Superior temporal gyrus (tissue), 1 donor: ENCODE measurements at regions not wholly inside any gene's neighbourhood (a gene's known extent, or its start where the extent isn't known, plus 50 kb on each side); places are given as distances from the start of the nearest gene placed in this dataset.
A peak's percentile ranks its signal among the peaks of the same experiment; 100 is the strongest.
"Not testable (repeated sequence)": the region's sequence is repeated elsewhere in the genome, so short reads cannot be mapped to it uniquely, and the experiment has no call there.

ENCODE experiments used
- DNase-seq: peaks from one replicate; pipeline ENCODE4 v3.0.0-alpha.2; 2016; ENCODE audit errors: extremely low spot score

- not testable (repeated sequence) for DNase-seq
Measured at GRCh38 chr1:234824836-234825235, 214.9 kb upstream of the IRF2BP2 start.

- no peak for DNase-seq
Measured at GRCh38 chr1:234823191-234824176, 213.5 kb upstream of the IRF2BP2 start.

- no peak for DNase-seq
Measured at GRCh38 chr1:234821840-234822239, 211.9 kb upstream of the IRF2BP2 start.

- DNase-seq, result no peak
Measured at GRCh38 chr1:234820597-234820996, 210.6 kb upstream of the IRF2BP2 start.

GRCh38 chr1:234819845-234820244 is 209.9 kb upstream of the IRF2BP2 start:
- not testable (repeated sequence) for DNase-seq

- not testable (repeated sequence) for DNase-seq
Measured at GRCh38 chr1:234818040-234818387, 208.0 kb upstream of the IRF2BP2 start.

GRCh38 chr1:234817313-234818039 is 207.5 kb upstream of the IRF2BP2 start:
- DNase-seq, result not testable (repeated sequence)

GRCh38 chr1:234816864-234817263 is 206.9 kb upstream of the IRF2BP2 start:
- not testable (repeated sequence) for DNase-seq

- DNase-seq, result peak; percentile 29
Measured at GRCh38 chr1:234816186-234816851, 206.3 kb upstream of the IRF2BP2 start.

GRCh38 chr1:234815295-234815815 is 205.4 kb upstream of the IRF2BP2 start:
- not testable (repeated sequence) for DNase-seq

GRCh38 chr1:234814235-234814634 is 204.3 kb upstream of the IRF2BP2 start:
- DNase-seq, result not testable (repeated sequence)

GRCh38 chr1:234811824-234812223 is 201.8 kb upstream of the IRF2BP2 start:
- not testable (repeated sequence) for DNase-seq

- DNase-seq, result not testable (repeated sequence)
Measured at GRCh38 chr1:234810726-234811125, 200.7 kb upstream of the IRF2BP2 start.

- not testable (repeated sequence) for DNase-seq
Measured at GRCh38 chr1:234809854-234810245, 199.9 kb upstream of the IRF2BP2 start.

GRCh38 chr1:234808943-234809853 is 199.2 kb upstream of the IRF2BP2 start:
- not testable (repeated sequence) for DNase-seq

- not testable (repeated sequence) for DNase-seq
Measured at GRCh38 chr1:234808459-234808858, 198.5 kb upstream of the IRF2BP2 start.

GRCh38 chr1:234807705-234808104 is 197.7 kb upstream of the IRF2BP2 start:
- DNase-seq, result not testable (repeated sequence)

- not testable (repeated sequence) for DNase-seq
Measured at GRCh38 chr1:234802586-234802985, 192.6 kb upstream of the IRF2BP2 start.

GRCh38 chr1:234801636-234802035 is 191.7 kb upstream of the IRF2BP2 start:
- not testable (repeated sequence) for DNase-seq

- not testable (repeated sequence) for DNase-seq
Measured at GRCh38 chr1:234801147-234801546, 191.2 kb upstream of the IRF2BP2 start.

- not testable (repeated sequence) for DNase-seq
Measured at GRCh38 chr1:234800563-234800962, 190.6 kb upstream of the IRF2BP2 start.
